H1 (cell line): ENCODE measurements at regions not wholly inside any gene's neighbourhood (a gene's known extent, or its start where the extent isn't known, plus 50 kb on each side); places are given as distances from the start of the nearest gene placed in this dataset.

Experiments used
- CTCF ChIA-PET: fragments of 300-600 bp; sonication (Branson Sonifier 250); formaldehyde crosslinking; loops from one replicate; lab custom pipeline; 2021; ENCODE audit not compliant: partially characterized antibody; lab: Charles Lee
- POLR2A ChIA-PET: fragments of 300-600 bp; sonication (Branson Sonifier 250); formaldehyde crosslinking; loops from one replicate; lab custom pipeline; 2021; ENCODE audit warnings: inconsistent platforms; ENCODE audit not compliant: partially characterized antibody; lab: Charles Lee
- DNase-seq, 2 experiments: peaks; one replicate each; pipeline versions ENCODE4 v3.0.0 to v3.0.0-alpha.2; 2010 to 2022; ENCODE audit warnings: low spot score in 2 of 2, low read depth in 1 of 2, mixed read lengths in 1 of 2
- FAIRE-seq: peaks from 2 replicates; lab custom pipeline; 2011; peaks lifted over from hg19 to GRCh38; lab: Jason Lieb, UNC
- H2AFZ ChIP-seq: 2 replicates; pipeline ENCODE4 v1.8.1; 2012; ENCODE audit warnings: low read length, inconsistent platforms
- H2AK5ac ChIP-seq: 2 replicates; pipeline ENCODE4 v1.6.1; 2013; ENCODE audit warnings: low read depth, low read length
- H2BK120ac ChIP-seq: replicated peaks from 2 replicates; pipeline ENCODE3; 2013; ENCODE audit warnings: low read depth, low read length, inconsistent platforms
- H2BK12ac ChIP-seq: 2 replicates; pipeline ENCODE4 v1.6.1; 2013; ENCODE audit warnings: low read depth, low read length
- H2BK15ac ChIP-seq: 2 replicates; pipeline ENCODE4 v1.6.1; 2013; ENCODE audit warnings: low read length
- H2BK20ac ChIP-seq: 2 replicates; pipeline ENCODE4 v1.6.1; 2013; ENCODE audit warnings: low read length
- H2BK5ac ChIP-seq: 2 replicates; pipeline ENCODE4 v1.6.1; 2013; ENCODE audit warnings: low read depth, low read length
- H3K14ac ChIP-seq: 2 replicates; pipeline ENCODE4 v1.6.1; 2013; ENCODE audit warnings: inconsistent platforms; ENCODE audit not compliant: insufficient read length
- H3K18ac ChIP-seq: 2 replicates; pipeline ENCODE4 v1.6.1; 2013; ENCODE audit warnings: low read length; ENCODE audit errors: extremely low read depth
- H3K23ac ChIP-seq: 2 replicates; pipeline ENCODE4 v1.6.1; 2013; ENCODE audit warnings: inconsistent platforms; ENCODE audit not compliant: insufficient read length
- H3K23me2 ChIP-seq: 2 replicates; pipeline ENCODE4 v1.6.1; 2013; ENCODE audit warnings: low read depth, low read length
- H3K27ac ChIP-seq: 2 replicates; pipeline ENCODE4 v1.6.1; 2011; ENCODE audit warnings: low read depth, low read length, inconsistent platforms
- H3K27me3 ChIP-seq, 4 experiments: replicated peaks in 1 of 4; 1 replicate in 1 of 4; 2 replicates in 3 of 4; pipeline versions ENCODE4 v1.6.1 to v1.8.1; 2011 to 2013; ENCODE audit warnings: low read length in 3 of 4, mild to moderate bottlenecking in 3 of 4, inconsistent platforms in 2 of 4, mixed read lengths in 2 of 4, moderate library complexity in 1 of 4; ENCODE audit not compliant: control insufficient read depth in 3 of 4, insufficient read depth in 3 of 4; ENCODE audit errors: extremely low read depth in 1 of 4
- H3K36me3 ChIP-seq, 4 experiments: 2 replicates each; pipeline versions ENCODE4 v1.6.1 to v1.8.1; 2011 to 2013; ENCODE audit warnings: mild to moderate bottlenecking in 4 of 4, low read length in 3 of 4, moderate library complexity in 2 of 4, control low read depth in 1 of 4, inconsistent platforms in 1 of 4; ENCODE audit not compliant: insufficient read depth in 4 of 4, control insufficient read depth in 2 of 4
- H3K4ac ChIP-seq: replicated peaks from 2 replicates; pipeline ENCODE3; 2013; ENCODE audit warnings: low read length, low read depth, mixed read lengths, inconsistent platforms; ENCODE audit not compliant: insufficient read length
- H3K4me1 ChIP-seq, 4 experiments: replicated peaks in 1 of 4; 1 replicate in 1 of 4; 2 replicates in 3 of 4; pipeline versions ENCODE4 v1.6.1 to v1.8.1; 2011 to 2013; ENCODE audit warnings: low read length in 3 of 4, inconsistent platforms in 2 of 4, mixed read lengths in 1 of 4; ENCODE audit not compliant: insufficient read depth in 4 of 4, control insufficient read depth in 3 of 4
- H3K4me2 ChIP-seq, 2 experiments: 2 replicates each; pipeline versions ENCODE4 v1.6.1 to v1.8.1; 2011 to 2013; ENCODE audit warnings: low read depth in 2 of 2, low read length in 2 of 2, control low read depth in 1 of 2, inconsistent platforms in 1 of 2, mild to moderate bottlenecking in 1 of 2; ENCODE audit not compliant: insufficient read depth in 1 of 2
- H3K4me3 ChIP-seq, 4 experiments: fragments of 200-600, 300-600 bp in 1 of 4; sonication (generic), shearing (Covaris generic), sonication (Bioruptor Twin) in 1 of 4; 2 replicates each; pipeline versions ENCODE4 v1.5.1 to v1.8.1; 2011 to 2016; ENCODE audit warnings: low read length in 4 of 4, low read depth in 3 of 4, control low read depth in 2 of 4, inconsistent platforms in 2 of 4, mild to moderate bottlenecking in 2 of 4, mixed read lengths in 1 of 4, moderate library complexity in 1 of 4; ENCODE audit not compliant: insufficient read depth in 2 of 4; ENCODE audit errors: extremely low read depth in 1 of 4
- H3K56ac ChIP-seq: replicated peaks from 2 replicates; pipeline ENCODE3; 2013; ENCODE audit warnings: low read depth, mild to moderate bottlenecking, mixed read lengths, low read length, inconsistent platforms; ENCODE audit not compliant: insufficient read length
- H3K79me1 ChIP-seq: 2 replicates; pipeline ENCODE4 v1.6.1; 2013; ENCODE audit warnings: low read depth, low read length, control low read depth
- H3K79me2 ChIP-seq, 2 experiments: 2 replicates each; pipeline versions ENCODE4 v1.6.1 to v1.8.1; 2012 to 2013; ENCODE audit warnings: low read length in 2 of 2, mild to moderate bottlenecking in 2 of 2, inconsistent platforms in 1 of 2; ENCODE audit not compliant: insufficient read depth in 2 of 2, control insufficient read depth in 1 of 2
- H3K9ac ChIP-seq, 4 experiments: replicated peaks in 1 of 4; 1 replicate in 1 of 4; 2 replicates in 3 of 4; pipeline versions ENCODE4 v1.6.1 to v1.8.1; 2011 to 2013; ENCODE audit warnings: low read depth in 3 of 4, low read length in 3 of 4, control low read depth in 2 of 4, mild to moderate bottlenecking in 2 of 4, moderate library complexity in 2 of 4, inconsistent platforms in 1 of 4; ENCODE audit errors: extremely low read depth in 1 of 4
- H3K9me3 ChIP-seq, 2 experiments: 2 replicates each; pipeline versions ENCODE4 v1.6.1 to v1.8.1; 2012 to 2013; ENCODE audit warnings: mild to moderate bottlenecking in 2 of 2, moderate library complexity in 2 of 2, control low read depth in 1 of 2, inconsistent platforms in 1 of 2, low read depth in 1 of 2, low read length in 1 of 2, mixed read lengths in 1 of 2; ENCODE audit not compliant: insufficient read depth in 2 of 2
- H4K20me1 ChIP-seq, 2 experiments: replicated peaks in 1 of 2; 2 replicates each; pipeline versions ENCODE3 to v1.8.1; 2011 to 2013; ENCODE audit warnings: inconsistent platforms in 2 of 2, low read length in 2 of 2, mild to moderate bottlenecking in 1 of 2; ENCODE audit not compliant: insufficient read depth in 2 of 2, control insufficient read depth in 1 of 2
- H4K5ac ChIP-seq: 2 replicates; pipeline ENCODE4 v1.6.1; 2013; ENCODE audit warnings: low read length, low read depth, mixed read lengths, inconsistent platforms; ENCODE audit not compliant: insufficient read length
- H4K8ac ChIP-seq: 2 replicates; pipeline ENCODE4 v1.8.0; 2013; ENCODE audit warnings: mild to moderate bottlenecking, moderate library complexity, low read length, inconsistent platforms; ENCODE audit not compliant: insufficient read depth; ENCODE audit errors: extremely low read depth
- H4K91ac ChIP-seq: replicated peaks from 2 replicates; pipeline ENCODE3; 2013; ENCODE audit warnings: low read length, mixed read lengths, inconsistent platforms; ENCODE audit not compliant: insufficient read length
- CBX5 ChIP-seq: fragments of 300-800, 300-1000 bp; sonication (generic); IDR thresholded peaks from 2 replicates; pipeline ENCODE4 v1.7.1; 2016; ENCODE audit warnings: antibody characterized with exemption, low read length, low read depth
- CTCF ChIP-seq, 3 experiments: IDR thresholded peaks; 1 replicate in 2 of 3; 2 replicates in 1 of 3; pipeline versions ENCODE4 v1.5.1 to v1.6.1; 2011; ENCODE audit warnings: low read length in 3 of 3, mild to moderate bottlenecking in 3 of 3, inconsistent platforms in 2 of 3, low read depth in 1 of 3, moderate library complexity in 1 of 3; ENCODE audit not compliant: insufficient read depth in 1 of 3; ENCODE audit errors: control extremely low read depth in 1 of 3
- E2F6 ChIP-seq: IDR thresholded peaks from 2 replicates; pipeline ENCODE4 v1.6.1; 2012; ENCODE audit warnings: inconsistent platforms
- GTF2F1 ChIP-seq: IDR thresholded peaks from 2 replicates; pipeline ENCODE4 v1.6.1; 2012; ENCODE audit warnings: low read depth, low read length, improper control_type of control experiment, borderline replicate concordance
- JUN ChIP-seq: IDR thresholded peaks from 2 replicates; pipeline ENCODE4 v1.6.1; 2011; ENCODE audit warnings: low read depth, mild to moderate bottlenecking, improper control_type of control experiment, low read length
- NANOG ChIP-seq: IDR thresholded peaks from 2 replicates; pipeline ENCODE4 v1.6.1; 2011; ENCODE audit warnings: low read length, low read depth, mild to moderate bottlenecking, inconsistent platforms; ENCODE audit not compliant: insufficient read depth, poor library complexity, severe bottlenecking
- POU5F1 ChIP-seq: IDR thresholded peaks from 2 replicates; pipeline ENCODE4 v1.6.1; 2011; ENCODE audit warnings: low read depth, mild to moderate bottlenecking, low read length, moderate library complexity
- RAD21 ChIP-seq, 2 experiments: IDR thresholded peaks in 1 of 2; conservative IDR thresholded peaks in 1 of 2; 2 replicates each; pipeline ENCODE4 v1.6.1; 2011; ENCODE audit warnings: low read depth in 2 of 2, low read length in 2 of 2, improper control_type of control experiment in 1 of 2, inconsistent platforms in 1 of 2, mild to moderate bottlenecking in 1 of 2, moderate library complexity in 1 of 2
- RNF2 ChIP-seq: fragments of 200-900, 300-1000 bp; sonication (generic); IDR thresholded peaks from 2 replicates; pipeline ENCODE4 v1.7.1; 2016; ENCODE audit warnings: borderline replicate concordance, low read depth, mild to moderate bottlenecking, antibody characterized with exemption, low read length; ENCODE audit not compliant: poor library complexity, severe bottlenecking; ENCODE audit errors: missing control alignments
- RXRA ChIP-seq: IDR thresholded peaks from 2 replicates; pipeline ENCODE4 v1.6.1; 2011; ENCODE audit warnings: low read depth, mild to moderate bottlenecking, low read length, moderate library complexity; ENCODE audit not compliant: insufficient read depth
- WGBS, 2 experiments: shearing (Covaris generic) in 1 of 2; methylation state at CpG; one replicate each; pipeline versions ENCODE4 v1.1.6 to v1.1.7; 2013 to 2015; ENCODE audit warnings: low lambda C conversion rate in 2 of 2, mixed read lengths in 2 of 2, inconsistent platforms in 1 of 2, low coverage in 1 of 2, missing lambda C conversion rate in 1 of 2; ENCODE audit not compliant: insufficient replicate concordance in 2 of 2, insufficient coverage in 1 of 2, insufficient read length in 1 of 2; ENCODE audit errors: extremely low coverage in 1 of 2, missing lambda C conversion rate in 1 of 2; 5-methylcytosine and 5-hydroxymethylcytosine counted together

DNA sequence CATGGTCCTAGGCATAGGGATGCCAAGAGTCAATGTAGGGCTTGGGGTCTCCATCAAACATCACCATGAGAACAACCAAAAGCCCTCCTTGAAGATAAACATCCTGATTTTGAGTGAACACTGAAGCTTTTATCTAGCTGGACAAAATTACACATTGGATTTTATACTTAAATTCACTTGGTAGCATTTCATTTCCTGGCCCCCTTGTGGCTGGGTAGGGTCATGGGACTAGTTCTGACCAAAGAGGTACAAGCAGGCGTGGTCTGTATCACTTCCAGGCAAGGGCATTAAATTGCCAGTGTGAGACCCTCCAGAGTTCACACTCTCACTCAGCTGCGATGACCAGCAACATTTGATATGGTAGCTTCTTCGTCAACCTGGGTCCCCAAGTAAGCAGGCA lies 320.3 kb downstream of the ACTL7B start:
- no peaks in the 10 kb centered on the region for H3K79me1 ChIP-seq
- no peak overlapping the region for H3K23ac ChIP-seq
- no peak overlapping the region for H2AK5ac ChIP-seq
- no peaks in the 10 kb centered on the region for H3K79me2 ChIP-seq
- H3K14ac ChIP-seq = no peak overlapping the region
- H4K5ac ChIP-seq = no peak overlapping the region
- H3K9ac ChIP-seq = no peak overlapping the region
- DNase-seq (no peak), FAIRE-seq (peak; percentile 76)
- no peak overlapping the region for H4K8ac ChIP-seq
- no peak for TF ChIP-seq RXRA
- TF ChIP-seq NANOG = no peak
- no peak for TF ChIP-seq GTF2F1
- no peak for TF ChIP-seq JUN
- no peak for TF ChIP-seq POU5F1
- peak; percentile 27 to 55 (median 38) for TF ChIP-seq CTCF (IDR thresholded peaks at IDR 0.05; ENCODE audit: control extremely low read depth in 1 of 3, insufficient read depth in 1 of 3, low read depth in 1 of 3, low read length in 3 of 3)
- no peak for TF ChIP-seq E2F6
- TF ChIP-seq RAD21 (IDR thresholded peaks at IDR 0.05 in 1 of 2, conservative IDR thresholded peaks at IDR 0.05 in 1 of 2; ENCODE audit: low read depth in 2 of 2, low read length in 2 of 2) = peak; percentile 24 to 45
- no peak for TF ChIP-seq RNF2
- TF ChIP-seq CBX5 = no peak
- no peak overlapping the region for H4K91ac ChIP-seq
- WGBS, 2 experiments = 87% methylated on average over 3 of the region's 3 CpGs; no CpG with 5 or more reads in 1 of the 2 experiments
- H2BK15ac ChIP-seq = no peak overlapping the region
- H2BK20ac ChIP-seq = no peak overlapping the region
- H3K4me3 ChIP-seq = no peak overlapping the region
- 0 out of 2 replicates have a peak overlapping the region, but pooled peaks have one; percentile 34 for H2AFZ ChIP-seq
- H3K27ac ChIP-seq = no peak overlapping the region
- POLR2A ChIA-PET = no interaction called here
- H3K27me3 ChIP-seq = no peaks in the 10 kb centered on the region
- peaks cover 0 to 4% of the 10 kb centered on the region in 2 experiments; a peak in 1 of 4 replicates for H3K9me3 ChIP-seq
- no peak overlapping the region for H3K56ac ChIP-seq
- H3K18ac ChIP-seq = no peak overlapping the region
- H3K36me3 ChIP-seq = no peaks in the 10 kb centered on the region
- no peak overlapping the region for H2BK120ac ChIP-seq
- H3K4me1 ChIP-seq = no peaks in the 10 kb centered on the region
- CTCF ChIA-PET = interaction anchor here (0.7 to 3.2 kb wide), 27 partner anchors 8 to 1113 kb away, joined by 3 to 17 read pairs (median 5); no protein-coding TSS in a partner anchor
- no peaks in the 10 kb centered on the region for H3K23me2 ChIP-seq
- no peak overlapping the region for H2BK5ac ChIP-seq
- no peak overlapping the region for H3K4ac ChIP-seq
- no peaks in the 10 kb centered on the region for H4K20me1 ChIP-seq
- H3K4me2 ChIP-seq = no peak overlapping the region
- no peak overlapping the region for H2BK12ac ChIP-seq
